Activated naive CD8-positive, alpha-beta T cell treated with anti-CD3 and anti-CD28 coated beads, Interleukin-2, amount 10 ng/mL, durations not matched to agents 7 days and 5 days (primary cell): ENCODE measurements at regions not wholly inside any gene's neighbourhood (a gene's known extent, or its start where the extent isn't known, plus 50 kb on each side); places are given as distances from the start of the nearest gene placed in this dataset.

Experiments
- ATAC-seq: fragments of 150-1000 bp; cut with Tn5 transposase; one replicate; pipeline ENCODE4 v1.10.0; 2021; ENCODE audit warnings: low read depth, moderate library complexity
- POLR2A ChIA-PET: fragments of 350-600 bp; sonication (Branson Sonifier 250); formaldehyde crosslinking; loops from one replicate; lab custom pipeline; 2021; ENCODE audit warnings: antibody characterized with exemption; lab: Charles Lee
- DNase-seq: peaks from one replicate; pipeline ENCODE4 v3.0.0; 2021
- H3K27ac Mint-ChIP-seq: one replicate; pipeline ENCODE4 v1.8.0; 2022; ENCODE audit warnings: mild to moderate bottlenecking, mixed read lengths
- H3K27me3 Mint-ChIP-seq: one replicate; pipeline ENCODE4 v1.8.0; 2022; ENCODE audit warnings: mild to moderate bottlenecking, moderate library complexity, mixed read lengths
- H3K36me3 Mint-ChIP-seq: one replicate; pipeline ENCODE4 v1.8.0; 2021; ENCODE audit warnings: mild to moderate bottlenecking, mixed read lengths
- H3K4me1 Mint-ChIP-seq: one replicate; pipeline ENCODE4 v1.8.0; 2021; ENCODE audit warnings: mixed read lengths
- H3K4me3 Mint-ChIP-seq: one replicate; pipeline ENCODE4 v1.8.0; 2022; ENCODE audit warnings: mild to moderate bottlenecking, moderate library complexity, mixed read lengths
- H3K9me3 Mint-ChIP-seq: one replicate; pipeline ENCODE4 v1.8.0; 2021; ENCODE audit warnings: mixed read lengths

- Mint-ChIP-seq H3K4me3 (no peak overlapping the region), H3K27me3 (no peaks in the 10 kb centered on the region), H3K27ac (no peak overlapping the region), H3K9me3 (peaks cover 3% of the 10 kb centered on the region), H3K4me1 (no peaks in the 10 kb centered on the region), H3K36me3 (no peaks in the 10 kb centered on the region)
- no peak for DNase-seq
- POLR2A ChIA-PET, result no interaction called here
- ATAC-seq, result no peak
Measured at GRCh38 chr5:97627272-97627671, 444.2 kb upstream of the RIOK2 start.

- H3K27me3 Mint-ChIP-seq, result no peaks in the 10 kb centered on the region
- POLR2A ChIA-PET, result no interaction called here
- no peak overlapping the region for H3K27ac Mint-ChIP-seq
- ATAC-seq (no peak), DNase-seq (no peak)
- H3K36me3 Mint-ChIP-seq, result no peaks in the 10 kb centered on the region
- no peak overlapping the region for H3K4me3 Mint-ChIP-seq
- H3K4me1 Mint-ChIP-seq, result no peaks in the 10 kb centered on the region
- H3K9me3 Mint-ChIP-seq, result peaks cover 3% of the 10 kb centered on the region
Measured at GRCh38 chr5:97628031-97628430, 445.0 kb upstream of the RIOK2 start.

- Mint-ChIP-seq H3K27me3 (no peaks in the 10 kb centered on the region), H3K4me1 (no peaks in the 10 kb centered on the region), H3K27ac (no peak overlapping the region), H3K9me3 (peaks cover 3% of the 10 kb centered on the region), H3K4me3 (no peak overlapping the region), H3K36me3 (no peaks in the 10 kb centered on the region)
- DNase-seq, result no peak
- ATAC-seq, result no peak
- POLR2A ChIA-PET, result no interaction called here
Measured at GRCh38 chr5:97628807-97629206, 445.8 kb upstream of the RIOK2 start.

GRCh38 chr5:97629276-97629675 lies 446.2 kb upstream of the RIOK2 start:
- ATAC-seq, result no peak
- no peak for DNase-seq
- H3K36me3 Mint-ChIP-seq, result no peaks in the 10 kb centered on the region
- no peak overlapping the region for H3K27ac Mint-ChIP-seq
- no peaks in the 10 kb centered on the region for H3K27me3 Mint-ChIP-seq
- POLR2A ChIA-PET, result no interaction called here
- no peak overlapping the region for H3K4me3 Mint-ChIP-seq
- H3K4me1 Mint-ChIP-seq, result no peaks in the 10 kb centered on the region
- peaks cover 3% of the 10 kb centered on the region for H3K9me3 Mint-ChIP-seq

- Mint-ChIP-seq H3K27me3 (no peaks in the 10 kb centered on the region), H3K27ac (no peak overlapping the region), H3K4me1 (peaks cover 4% of the 10 kb centered on the region), H3K4me3 (no peak overlapping the region), H3K36me3 (no peaks in the 10 kb centered on the region), H3K9me3 (peaks cover 3% of the 10 kb centered on the region)
- ATAC-seq (peak; percentile 67), DNase-seq (no peak)
- POLR2A ChIA-PET, result no interaction called here
Measured at GRCh38 chr5:97635553-97635952, 452.5 kb upstream of the RIOK2 start.

- DNase-seq, result no peak
- peaks cover 4% of the 10 kb centered on the region for H3K4me1 Mint-ChIP-seq
Measured at GRCh38 chr5:97636766-97637165, 453.7 kb upstream of the RIOK2 start.

GRCh38 chr5:97641081-97641480 lies 458.0 kb upstream of the RIOK2 start:
- Mint-ChIP-seq H3K9me3 (peaks cover 3% of the 10 kb centered on the region), H3K27ac (no peak overlapping the region), H3K4me1 (no peaks in the 10 kb centered on the region), H3K36me3 (no peaks in the 10 kb centered on the region), H3K4me3 (no peak overlapping the region), H3K27me3 (no peaks in the 10 kb centered on the region)
- DNase-seq, result no peak
- ATAC-seq, result no peak
- POLR2A ChIA-PET, result no interaction called here

More at GRCh38 chr5:97636766-97637165, 453.7 kb upstream of the RIOK2 start:
- H3K4me3 Mint-ChIP-seq, result no peak overlapping the region
- ATAC-seq, result no peak
- peaks cover 3% of the 10 kb centered on the region for H3K9me3 Mint-ChIP-seq
- no peak overlapping the region for H3K27ac Mint-ChIP-seq
- no peaks in the 10 kb centered on the region for H3K27me3 Mint-ChIP-seq
- POLR2A ChIA-PET, result no interaction called here
- H3K36me3 Mint-ChIP-seq, result no peaks in the 10 kb centered on the region

GRCh38 chr5:97644206-97644605 lies 461.2 kb upstream of the RIOK2 start:
- ATAC-seq (no peak), DNase-seq (no peak)
- Mint-ChIP-seq H3K27me3 (no peaks in the 10 kb centered on the region), H3K4me1 (no peaks in the 10 kb centered on the region), H3K36me3 (no peaks in the 10 kb centered on the region), H3K4me3 (no peak overlapping the region), H3K27ac (no peak overlapping the region), H3K9me3 (peaks cover 4% of the 10 kb centered on the region)
- POLR2A ChIA-PET, result no interaction called here

- no peak overlapping the region for H3K27ac Mint-ChIP-seq
- POLR2A ChIA-PET, result no interaction called here
- no peaks in the 10 kb centered on the region for H3K4me1 Mint-ChIP-seq
- ATAC-seq (no peak), DNase-seq (no peak)
- no peak overlapping the region for H3K4me3 Mint-ChIP-seq
- H3K27me3 Mint-ChIP-seq, result no peaks in the 10 kb centered on the region
- peaks cover 4% of the 10 kb centered on the region for H3K9me3 Mint-ChIP-seq
- H3K36me3 Mint-ChIP-seq, result no peaks in the 10 kb centered on the region
Measured at GRCh38 chr5:97644896-97645295, 461.8 kb upstream of the RIOK2 start.

- Mint-ChIP-seq H3K4me1 (no peaks in the 10 kb centered on the region), H3K9me3 (no peaks in the 10 kb centered on the region), H3K4me3 (no peak overlapping the region), H3K36me3 (no peaks in the 10 kb centered on the region), H3K27ac (no peak overlapping the region), H3K27me3 (no peaks in the 10 kb centered on the region)
- no peak for ATAC-seq
- DNase-seq, result no peak
- POLR2A ChIA-PET, result no interaction called here
Measured at GRCh38 chr5:97657239-97657638, 474.2 kb upstream of the RIOK2 start.

- Mint-ChIP-seq H3K4me3 (no peak overlapping the region), H3K9me3 (no peaks in the 10 kb centered on the region), H3K27me3 (no peaks in the 10 kb centered on the region), H3K36me3 (no peaks in the 10 kb centered on the region), H3K27ac (no peak overlapping the region), H3K4me1 (no peaks in the 10 kb centered on the region)
- DNase-seq, result no peak
- POLR2A ChIA-PET, result no interaction called here
- ATAC-seq, result no peak
Measured at GRCh38 chr5:97658116-97658900, 475.3 kb upstream of the RIOK2 start.

- Mint-ChIP-seq H3K27ac (no peak overlapping the region), H3K4me1 (no peaks in the 10 kb centered on the region), H3K36me3 (no peaks in the 10 kb centered on the region), H3K27me3 (no peaks in the 10 kb centered on the region), H3K4me3 (no peak overlapping the region), H3K9me3 (no peaks in the 10 kb centered on the region)
- DNase-seq (no peak), ATAC-seq (no peak)
- POLR2A ChIA-PET, result no interaction called here
Measured at GRCh38 chr5:97666783-97667182, 483.7 kb upstream of the RIOK2 start.

GRCh38 chr5:97670447-97670846 lies 487.4 kb upstream of the RIOK2 start:
- ATAC-seq (no peak), DNase-seq (no peak)
- no peaks in the 10 kb centered on the region for H3K9me3 Mint-ChIP-seq
- no peaks in the 10 kb centered on the region for H3K27me3 Mint-ChIP-seq
- no peaks in the 10 kb centered on the region for H3K4me1 Mint-ChIP-seq
- no peaks in the 10 kb centered on the region for H3K36me3 Mint-ChIP-seq
- H3K27ac Mint-ChIP-seq, result no peak overlapping the region
- no peak overlapping the region for H3K4me3 Mint-ChIP-seq
- POLR2A ChIA-PET, result no interaction called here

- Mint-ChIP-seq H3K4me3 (no peak overlapping the region), H3K9me3 (no peaks in the 10 kb centered on the region)
Measured at GRCh38 chr5:97676608-97677007, 493.6 kb upstream of the RIOK2 start.

More at GRCh38 chr5:97676608-97677007, 493.6 kb upstream of the RIOK2 start:
- no peak for ATAC-seq
- Mint-ChIP-seq H3K4me1 (no peaks in the 10 kb centered on the region), H3K27me3 (no peaks in the 10 kb centered on the region), H3K36me3 (no peaks in the 10 kb centered on the region), H3K27ac (no peak overlapping the region)
- POLR2A ChIA-PET, result no interaction called here
- DNase-seq, result no peak
